ENCODE measurements at regions not wholly inside any gene's neighbourhood (a gene's known extent, or its start where the extent isn't known, plus 50 kb on each side); places are given as distances from the start of the nearest gene placed in this dataset.

GRCh38 chr4:104549736-104550135 is 55.0 kb upstream of the CXXC4 start:
- H3K4me1 Mint-ChIP-seq (ENCODE audit: insufficient read depth, unreplicated experiment): no peaks in the 10 kb centered on the region
- no peaks in the 10 kb centered on the region for H3K36me3 Mint-ChIP-seq (ENCODE audit: insufficient read depth, unreplicated experiment)
- no peaks in the 10 kb centered on the region for H3K27me3 Mint-ChIP-seq (ENCODE audit: insufficient read depth, unreplicated experiment)
- ChIA-PET CTCF (interaction anchor here (0.7 kb wide), 1 partner anchor 220 kb away, joined by 6 read pairs; no protein-coding TSS in a partner anchor), POLR2A (no interaction called here)
- DNase-seq (ENCODE audit: unreplicated experiment): no peak
- TF ChIP-seq, protein P1, sequence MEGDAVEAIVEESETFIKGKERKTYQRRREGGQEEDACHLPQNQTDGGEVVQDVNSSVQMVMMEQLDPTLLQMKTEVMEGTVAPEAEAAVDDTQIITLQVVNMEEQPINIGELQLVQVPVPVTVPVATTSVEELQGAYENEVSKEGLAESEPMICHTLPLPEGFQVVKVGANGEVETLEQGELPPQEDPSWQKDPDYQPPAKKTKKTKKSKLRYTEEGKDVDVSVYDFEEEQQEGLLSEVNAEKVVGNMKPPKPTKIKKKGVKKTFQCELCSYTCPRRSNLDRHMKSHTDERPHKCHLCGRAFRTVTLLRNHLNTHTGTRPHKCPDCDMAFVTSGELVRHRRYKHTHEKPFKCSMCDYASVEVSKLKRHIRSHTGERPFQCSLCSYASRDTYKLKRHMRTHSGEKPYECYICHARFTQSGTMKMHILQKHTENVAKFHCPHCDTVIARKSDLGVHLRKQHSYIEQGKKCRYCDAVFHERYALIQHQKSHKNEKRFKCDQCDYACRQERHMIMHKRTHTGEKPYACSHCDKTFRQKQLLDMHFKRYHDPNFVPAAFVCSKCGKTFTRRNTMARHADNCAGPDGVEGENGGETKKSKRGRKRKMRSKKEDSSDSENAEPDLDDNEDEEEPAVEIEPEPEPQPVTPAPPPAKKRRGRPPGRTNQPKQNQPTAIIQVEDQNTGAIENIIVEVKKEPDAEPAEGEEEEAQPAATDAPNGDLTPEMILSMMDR (IDR thresholded peaks at IDR 0.05; ENCODE audit: unreplicated experiment): no peak
- BruUV-seq (replicated peaks): no TSS peak
- intact Hi-C loops (cut with micrococcal nuclease): no loop called here
- no peak overlapping the region for H3K27ac Mint-ChIP-seq (ENCODE audit: low read depth, unreplicated experiment)
- H3K4me3 Mint-ChIP-seq (ENCODE audit: unreplicated experiment): no peak overlapping the region
- no peaks in the 10 kb centered on the region for H3K9me3 Mint-ChIP-seq (ENCODE audit: unreplicated experiment)

DNA sequence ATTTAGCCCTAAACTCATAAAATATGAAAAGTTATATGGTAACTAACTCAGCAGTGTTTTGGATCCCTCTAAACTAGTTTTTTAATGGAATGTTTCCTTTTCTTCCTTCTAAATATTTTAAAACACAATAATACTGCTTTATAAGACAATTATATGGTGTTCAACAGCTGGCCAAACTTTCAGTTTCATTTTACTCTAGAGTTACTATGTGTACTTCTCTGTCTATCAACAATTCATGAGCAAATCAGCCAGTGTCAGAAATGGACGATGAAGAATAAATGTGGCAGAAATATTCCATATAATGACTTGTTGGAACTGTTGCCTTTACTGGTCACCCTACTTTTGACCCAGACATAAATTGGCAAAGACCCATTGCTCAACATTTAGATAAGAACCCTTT is 64.8 kb upstream of the CXXC4 start:
- H3K9me3 Mint-ChIP-seq (ENCODE audit: unreplicated experiment): peaks cover 3% of the 10 kb centered on the region

DNA sequence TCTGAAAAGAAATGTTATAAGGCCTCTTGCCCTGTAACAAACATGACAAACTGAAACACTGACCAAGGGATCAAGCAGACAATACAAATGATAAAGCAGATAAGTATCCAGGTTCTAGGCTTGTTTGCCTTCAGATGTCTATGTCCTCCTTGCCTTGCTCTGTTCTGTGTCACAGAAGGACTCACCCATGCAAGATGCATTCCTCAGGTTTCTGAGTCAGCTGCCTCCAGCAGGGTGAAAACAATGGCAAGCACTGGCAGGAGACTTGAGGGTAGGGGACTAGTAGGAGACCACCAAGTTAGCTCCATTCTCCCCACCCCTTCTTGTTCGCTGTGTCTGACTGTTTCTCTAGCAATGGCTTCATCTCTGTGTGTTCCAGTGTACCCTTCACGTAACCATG is 76.6 kb upstream of the CXXC4 start:
- H3K4me1 Mint-ChIP-seq (ENCODE audit: insufficient read depth, unreplicated experiment): peaks cover 6% of the 10 kb centered on the region
- H3K36me3 Mint-ChIP-seq (ENCODE audit: insufficient read depth, unreplicated experiment): no peaks in the 10 kb centered on the region
- ChIA-PET POLR2A (no interaction called here), CTCF (interaction anchor here (0.5 kb wide), 1 partner anchor 557 kb away, joined by 4 read pairs; no protein-coding TSS in a partner anchor)
- TF ChIP-seq, protein P1 (IDR thresholded peaks at IDR 0.05; ENCODE audit: unreplicated experiment): no peak
- no TSS peak for BruUV-seq (replicated peaks)
- H3K27ac Mint-ChIP-seq (ENCODE audit: low read depth, unreplicated experiment): no peak overlapping the region
- peaks cover 8% of the 10 kb centered on the region for H3K9me3 Mint-ChIP-seq (ENCODE audit: unreplicated experiment)
- no peaks in the 10 kb centered on the region for H3K27me3 Mint-ChIP-seq (ENCODE audit: insufficient read depth, unreplicated experiment)
- DNase-seq (ENCODE audit: unreplicated experiment): peak; percentile 9
- no peak overlapping the region for H3K4me3 Mint-ChIP-seq (ENCODE audit: unreplicated experiment)
- intact Hi-C loops (cut with micrococcal nuclease): no loop called here

More for the DNA sequence above, 64.8 kb upstream of the CXXC4 start:
- BruUV-seq (replicated peaks): no TSS peak
- Mint-ChIP-seq H3K27ac (ENCODE audit: low read depth, unreplicated experiment) (no peak overlapping the region), H3K27me3 (ENCODE audit: insufficient read depth, unreplicated experiment) (no peaks in the 10 kb centered on the region), H3K4me1 (ENCODE audit: insufficient read depth, unreplicated experiment) (no peaks in the 10 kb centered on the region), H3K4me3 (ENCODE audit: unreplicated experiment) (no peak overlapping the region), H3K36me3 (ENCODE audit: insufficient read depth, unreplicated experiment) (no peaks in the 10 kb centered on the region)
- intact Hi-C loops (cut with micrococcal nuclease): no loop called here
- ChIA-PET CTCF (no interaction called here), POLR2A (no interaction called here)
- DNase-seq (ENCODE audit: unreplicated experiment): no peak
- TF ChIP-seq, protein P1 (IDR thresholded peaks at IDR 0.05; ENCODE audit: unreplicated experiment): no peak

DNA sequence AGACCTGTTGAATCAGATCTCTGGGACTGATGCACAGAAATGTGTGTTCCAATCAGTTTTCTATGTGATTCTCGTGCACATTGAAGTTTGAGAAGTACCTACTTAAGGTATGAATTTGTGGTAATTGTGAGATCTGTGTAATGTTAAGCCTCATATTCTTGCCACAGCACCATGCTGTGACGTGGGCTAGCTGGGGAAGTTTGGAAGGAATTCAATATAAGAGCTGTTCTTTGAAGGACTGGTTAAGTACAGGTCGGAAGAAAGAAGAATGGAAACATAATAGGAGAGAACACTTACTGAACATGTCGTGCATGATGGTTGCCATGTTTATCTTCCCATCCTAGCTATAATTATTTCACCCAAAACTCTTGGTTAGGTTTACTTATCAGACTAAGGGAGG is 79.7 kb upstream of the CXXC4 start:
- CTCF ChIA-PET: no interaction called here
- H3K27me3 Mint-ChIP-seq (ENCODE audit: insufficient read depth, unreplicated experiment): no peaks in the 10 kb centered on the region
- TF ChIP-seq, protein P1 (IDR thresholded peaks at IDR 0.05; ENCODE audit: unreplicated experiment): no peak

More for the DNA sequence above, 79.7 kb upstream of the CXXC4 start:
- intact Hi-C loops (cut with micrococcal nuclease): no loop called here
- H3K27ac Mint-ChIP-seq (ENCODE audit: low read depth, unreplicated experiment): no peak overlapping the region
- H3K36me3 Mint-ChIP-seq (ENCODE audit: insufficient read depth, unreplicated experiment): no peaks in the 10 kb centered on the region
- H3K9me3 Mint-ChIP-seq (ENCODE audit: unreplicated experiment): no peaks in the 10 kb centered on the region
- H3K4me3 Mint-ChIP-seq (ENCODE audit: unreplicated experiment): no peak overlapping the region
- H3K4me1 Mint-ChIP-seq (ENCODE audit: insufficient read depth, unreplicated experiment): peaks cover 6% of the 10 kb centered on the region
- no peak for DNase-seq (ENCODE audit: unreplicated experiment)
- POLR2A ChIA-PET: no interaction called here
- no TSS peak for BruUV-seq (replicated peaks)

All from MCF 10A (cell line).